B cell (primary cell): ENCODE measurements at regions not wholly inside any gene's neighbourhood (a gene's known extent, or its start where the extent isn't known, plus 50 kb on each side); places are given as distances from the start of the nearest gene placed in this dataset.

Source experiments
- ATAC-seq: fragments of 200-7000 bp; cut with Tn5 transposase; one replicate; pipeline ENCODE4 v1.10.0; 2021; ENCODE audit warnings: low read depth, mild to moderate bottlenecking, moderate number of reproducible peaks, moderate library complexity
- CTCF ChIA-PET: fragments of 350-600 bp; sonication (Branson Sonifier 250); formaldehyde crosslinking; loops from one replicate; lab custom pipeline; 2021; ENCODE audit warnings: antibody characterized with exemption, inconsistent platforms; lab: Charles Lee
- POLR2A ChIA-PET: fragments of 350-600 bp; sonication (Branson Sonifier 250); formaldehyde crosslinking; loops from one replicate; lab custom pipeline; 2021; ENCODE audit warnings: antibody characterized with exemption; lab: Charles Lee
- DNase-seq: peaks from one replicate; pipeline ENCODE4 v3.0.0; 2013
- H2AFZ ChIP-seq: 2 replicates; pipeline ENCODE4 v1.6.1; 2012; ENCODE audit warnings: mild to moderate bottlenecking, low read depth, low read length; ENCODE audit not compliant: insufficient read depth, poor library complexity, severe bottlenecking
- H3K27ac ChIP-seq, 2 donors: 1 replicate in 1 of 2; 2 replicates in 1 of 2; pipeline ENCODE4 v1.5.1; 2012 to 2013; ENCODE audit warnings: low read length in 2 of 2, mild to moderate bottlenecking in 2 of 2, moderate library complexity in 1 of 2
- H3K27me3 ChIP-seq, 4 experiments: fragments of 200-600 bp in 1 of 4; sonication (generic) in 1 of 4; replicated peaks in 1 of 4; 1 replicate in 2 of 4; 2 replicates in 2 of 4; pipeline versions ENCODE4 v1.6.1 to v1.7.0; 2013 to 2016; ENCODE audit warnings: low read length in 3 of 4, mild to moderate bottlenecking in 2 of 4, mixed read lengths in 1 of 4, moderate library complexity in 1 of 4; ENCODE audit not compliant: insufficient read depth in 4 of 4, control insufficient read depth in 3 of 4; ENCODE audit errors: control extremely low read depth in 1 of 4
- H3K36me3 ChIP-seq, 2 experiments: replicated peaks in 1 of 2; 1 replicate in 1 of 2; 2 replicates in 1 of 2; pipeline versions ENCODE4 v1.6.1 to v1.7.1; 2013; ENCODE audit warnings: low read length in 1 of 2; ENCODE audit not compliant: insufficient read depth in 2 of 2, control insufficient read depth in 1 of 2; ENCODE audit errors: control extremely low read depth in 1 of 2, extremely low read depth in 1 of 2
- H3K4me1 ChIP-seq, 2 donors: fragments of 200-600 bp in 1 of 2; sonication (generic) in 1 of 2; 1 replicate in 1 of 2; 2 replicates in 1 of 2; pipeline versions ENCODE4 v1.5.1 to v1.6.1; 2013 to 2017; ENCODE audit warnings: low read length in 2 of 2; ENCODE audit not compliant: control insufficient read depth in 2 of 2, insufficient read depth in 2 of 2
- H3K4me2 ChIP-seq: replicated peaks from 2 replicates; pipeline ENCODE3; 2012; ENCODE audit warnings: mild to moderate bottlenecking, low read depth, low read length; ENCODE audit not compliant: poor library complexity, severe bottlenecking
- H3K4me3 ChIP-seq, 5 experiments: fragments of 200-600 bp in 1 of 5; sonication (generic) in 1 of 5; 1 replicate in 3 of 5; 2 replicates in 2 of 5; pipeline versions ENCODE4 v1.5.1 to v1.7.0; 2011 to 2016; ENCODE audit warnings: low read length in 4 of 5, mild to moderate bottlenecking in 4 of 5, low read depth in 2 of 5, control low read depth in 1 of 5, moderate library complexity in 1 of 5; ENCODE audit not compliant: insufficient read depth in 1 of 5; ENCODE audit errors: control extremely low read depth in 1 of 5, extremely low read depth in 1 of 5
- H3K79me2 ChIP-seq: fragments of 200-600 bp; sonication (generic); one replicate; pipeline ENCODE4 v1.6.0; 2016; ENCODE audit warnings: low read length; ENCODE audit not compliant: control insufficient read depth, insufficient read depth
- H3K9ac ChIP-seq: fragments of 200-600 bp; sonication (generic); 2 replicates; pipeline ENCODE4 v1.6.1; 2017; ENCODE audit warnings: mild to moderate bottlenecking, low read length, moderate library complexity
- H3K9me3 ChIP-seq, 3 donors: one replicate each; pipeline versions ENCODE4 v1.6.1 to v1.7.1; 2013; ENCODE audit warnings: low read length in 2 of 3; ENCODE audit not compliant: control insufficient read depth in 2 of 3, insufficient read depth in 1 of 3; ENCODE audit errors: control extremely low read depth in 1 of 3
- H4K20me1 ChIP-seq: 2 replicates; pipeline ENCODE4 v1.6.0; 2012; ENCODE audit warnings: mild to moderate bottlenecking, low read length; ENCODE audit not compliant: insufficient read depth, control insufficient read depth, poor library complexity, severe bottlenecking
- H3K27ac Mint-ChIP-seq: one replicate; pipeline ENCODE4 v1.8.0; 2021; ENCODE audit warnings: mixed read lengths
- H3K27me3 Mint-ChIP-seq: one replicate; pipeline ENCODE4 v1.8.0; 2021; ENCODE audit warnings: mixed read lengths
- H3K4me1 Mint-ChIP-seq: one replicate; pipeline ENCODE4 v1.8.0; 2021; ENCODE audit warnings: mixed read lengths
- H3K4me3 Mint-ChIP-seq: one replicate; pipeline ENCODE4 v1.8.0; 2021; ENCODE audit warnings: mixed read lengths
- H3K9me3 Mint-ChIP-seq: one replicate; pipeline ENCODE4 v1.8.0; 2022; ENCODE audit warnings: mixed read lengths; ENCODE audit not compliant: insufficient read depth
- EZH2 ChIP-seq: IDR thresholded peaks from 2 replicates; pipeline ENCODE4 v1.6.1; 2012; ENCODE audit warnings: borderline replicate concordance, low read depth, mild to moderate bottlenecking, moderate library complexity, low read length; ENCODE audit not compliant: insufficient read depth, poor library complexity, severe bottlenecking
- WGBS: methylation state at CpG from one replicate; pipeline ENCODE4 v1.1.5; 2013; ENCODE audit warnings: missing lambda C conversion rate; ENCODE audit not compliant: insufficient coverage; 5-methylcytosine and 5-hydroxymethylcytosine counted together
- intact Hi-C: fragments of 100-400 bp; cut with micrococcal nuclease; formaldehyde crosslinking; loops from one replicate; pipeline ENCODE4 v1.10.0; 2022
- TF ChIP-seq, protein P1 (sequence below): fragments of 200-600 bp; IDR thresholded peaks from one replicate; pipeline ENCODE4 v1.8.0; 2022; ENCODE audit warnings: antibody characterized with exemption, mild to moderate bottlenecking

DNA sequence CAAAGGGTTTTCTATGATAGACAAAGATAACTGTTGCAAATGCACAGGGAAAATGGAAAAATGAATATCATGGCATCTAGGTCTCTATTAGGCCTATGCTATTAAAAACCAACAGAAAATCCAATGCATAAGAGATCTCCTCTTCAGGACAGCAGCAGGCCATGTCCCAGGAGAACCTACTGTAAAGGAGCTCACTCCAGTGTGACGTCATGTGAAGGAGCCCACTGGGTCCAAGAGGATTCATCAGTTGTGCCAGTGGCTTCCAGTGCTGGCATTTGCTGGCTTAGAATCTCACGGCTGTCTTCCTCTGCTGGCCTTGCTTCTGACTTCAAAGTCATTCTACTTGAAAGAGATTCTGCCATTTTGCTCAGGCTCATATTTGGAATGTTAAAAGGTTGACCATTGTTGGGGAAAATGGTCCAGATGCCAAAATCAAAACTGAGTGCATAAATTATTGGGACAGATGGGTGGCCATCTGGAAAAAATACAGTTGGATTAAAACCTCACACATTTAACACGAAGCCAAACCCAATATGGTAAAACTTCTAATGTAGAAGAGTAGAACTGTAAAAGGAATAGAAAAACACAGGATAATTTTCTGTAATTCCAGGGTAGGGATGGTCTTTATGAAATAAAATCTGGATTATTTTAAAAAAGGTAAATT, 75.4 kb upstream of the ARID2 start:
- no peak overlapping the region for H3K4me3 Mint-ChIP-seq
- H3K79me2 ChIP-seq = no peaks in the 10 kb centered on the region
- H3K27me3 Mint-ChIP-seq = peaks cover 18% of the 10 kb centered on the region
- no peak overlapping the region for H3K27ac ChIP-seq
- no peak overlapping the region for H3K4me3 ChIP-seq
- no peaks in the 10 kb centered on the region for H3K4me1 ChIP-seq
- no peak overlapping the region for H3K4me2 ChIP-seq
- ATAC-seq (no peak), DNase-seq (no peak)
- H3K9ac ChIP-seq = no peak overlapping the region
- H3K9me3 ChIP-seq = no peaks in the 10 kb centered on the region
- H3K4me1 Mint-ChIP-seq = peaks cover 7% of the 10 kb centered on the region
- TF ChIP-seq, protein P1, sequence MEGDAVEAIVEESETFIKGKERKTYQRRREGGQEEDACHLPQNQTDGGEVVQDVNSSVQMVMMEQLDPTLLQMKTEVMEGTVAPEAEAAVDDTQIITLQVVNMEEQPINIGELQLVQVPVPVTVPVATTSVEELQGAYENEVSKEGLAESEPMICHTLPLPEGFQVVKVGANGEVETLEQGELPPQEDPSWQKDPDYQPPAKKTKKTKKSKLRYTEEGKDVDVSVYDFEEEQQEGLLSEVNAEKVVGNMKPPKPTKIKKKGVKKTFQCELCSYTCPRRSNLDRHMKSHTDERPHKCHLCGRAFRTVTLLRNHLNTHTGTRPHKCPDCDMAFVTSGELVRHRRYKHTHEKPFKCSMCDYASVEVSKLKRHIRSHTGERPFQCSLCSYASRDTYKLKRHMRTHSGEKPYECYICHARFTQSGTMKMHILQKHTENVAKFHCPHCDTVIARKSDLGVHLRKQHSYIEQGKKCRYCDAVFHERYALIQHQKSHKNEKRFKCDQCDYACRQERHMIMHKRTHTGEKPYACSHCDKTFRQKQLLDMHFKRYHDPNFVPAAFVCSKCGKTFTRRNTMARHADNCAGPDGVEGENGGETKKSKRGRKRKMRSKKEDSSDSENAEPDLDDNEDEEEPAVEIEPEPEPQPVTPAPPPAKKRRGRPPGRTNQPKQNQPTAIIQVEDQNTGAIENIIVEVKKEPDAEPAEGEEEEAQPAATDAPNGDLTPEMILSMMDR = no peak
- TF ChIP-seq EZH2 = no peak
- CTCF ChIA-PET = interaction anchor here (1.0 kb wide), 2 partner anchors 10 to 89 kb away, joined by 3 read pairs; no protein-coding TSS in a partner anchor
- intact Hi-C loops = no loop called here
- 100% methylated on average over 2 of the region's 3 CpGs for WGBS
- H4K20me1 ChIP-seq = no peaks in the 10 kb centered on the region
- no peaks in the 10 kb centered on the region for H3K9me3 Mint-ChIP-seq
- H2AFZ ChIP-seq = no peak overlapping the region
- peaks cover 0 to 5% (median 0%) of the 10 kb centered on the region in 4 experiments for H3K27me3 ChIP-seq
- no peaks in the 10 kb centered on the region for H3K36me3 ChIP-seq
- H3K27ac Mint-ChIP-seq = no peak overlapping the region
- POLR2A ChIA-PET = no interaction called here

GRCh38 chr12:45655186-45655585, 74.3 kb upstream of the ARID2 start:
- POLR2A ChIA-PET = interaction anchor here (0.7 kb wide), 1 partner anchor 42 kb away, joined by 3 read pairs; no protein-coding TSS in a partner anchor

More at GRCh38 chr12:45655186-45655585, 74.3 kb upstream of the ARID2 start:
- CTCF ChIA-PET = interaction anchor here (1.0 to 1.6 kb wide), 3 partner anchors 9 to 88 kb away, joined by 3 to 8 read pairs (median 3); no protein-coding TSS in a partner anchor
- Histone ChIP-seq H3K4me1 (no peaks in the 10 kb centered on the region), H3K4me3 (no peak overlapping the region), H3K36me3 (no peaks in the 10 kb centered on the region), H3K9me3 (no peaks in the 10 kb centered on the region), H3K9ac (no peak overlapping the region), H3K4me2 (no peak overlapping the region), H3K79me2 (no peaks in the 10 kb centered on the region), H4K20me1 (no peaks in the 10 kb centered on the region), H3K27ac (no peak overlapping the region), H3K27me3 (no peaks in the 10 kb centered on the region), H2AFZ (no peak overlapping the region)
- TF ChIP-seq, protein P1 = no peak
- no peak for TF ChIP-seq EZH2
- H3K27me3 Mint-ChIP-seq = peaks cover 12% of the 10 kb centered on the region
- DNase-seq = peak; percentile 42
- H3K4me1 Mint-ChIP-seq = peaks cover 7% of the 10 kb centered on the region
- H3K4me3 Mint-ChIP-seq = no peak overlapping the region
- 86% methylated on average over 2 of the region's 5 CpGs for WGBS
- intact Hi-C loops = no loop called here
- no peaks in the 10 kb centered on the region for H3K9me3 Mint-ChIP-seq
- no peak overlapping the region for H3K27ac Mint-ChIP-seq
- ATAC-seq = peak; percentile 67
